HepG2 (cell line): ENCODE measurements at regions not wholly inside any gene's neighbourhood (a gene's known extent, or its start where the extent isn't known, plus 50 kb on each side); places are given as distances from the start of the nearest gene placed in this dataset.

Source experiments
- ASH2L ChIP-seq: fragments of 300-600, 200-600 bp; sonication (generic); IDR thresholded peaks from 2 replicates; pipeline ENCODE4 v1.7.0; 2017; ENCODE audit warnings: low read depth, mild to moderate bottlenecking, moderate library complexity, mixed read lengths, low read length; ENCODE audit not compliant: insufficient read length
- ATM ChIP-seq: fragments of 450-650 bp; IDR thresholded peaks from 2 replicates; pipeline ENCODE4 v1.7.1; 2017; ENCODE audit warnings: mild to moderate bottlenecking, borderline replicate concordance
- EZH2 ChIP-seq: conservative IDR thresholded peaks from 2 replicates; pipeline ENCODE4 v1.6.1; 2012; ENCODE audit warnings: mild to moderate bottlenecking, low read depth, low read length, moderate library complexity
- GPN1 ChIP-seq: sonication (generic); formaldehyde crosslinking; IDR thresholded peaks from 2 replicates; pipeline ENCODE4 v1.5.1; 2020; ENCODE audit warnings: missing genetic modification reagents, borderline replicate concordance
- HNRNPK ChIP-seq: fragments of 200-400 bp; formaldehyde crosslinking; IDR thresholded peaks from 2 replicates; pipeline ENCODE4 v1.6.1; 2018; ENCODE audit warnings: low read length, low read depth, moderate library complexity, mild to moderate bottlenecking; ENCODE audit not compliant: poor library complexity, severe bottlenecking
- IKZF4 ChIP-seq: sonication (generic); formaldehyde crosslinking; IDR thresholded peaks from 2 replicates; pipeline ENCODE4 v1.5.1; 2020; ENCODE audit warnings: borderline replicate concordance, mild to moderate bottlenecking, low read depth, missing genetic modification reagents; ENCODE audit errors: not compliant biosample characterization
- JUNB ChIP-seq: sonication (generic); formaldehyde crosslinking; IDR thresholded peaks from 2 replicates; pipeline ENCODE4 v1.8.0; 2022; ENCODE audit warnings: missing genetic modification reagents, mild to moderate bottlenecking, borderline replicate concordance
- KMT2B ChIP-seq: IDR thresholded peaks from 2 replicates; pipeline ENCODE4 v1.6.1; 2016; ENCODE audit warnings: missing genetic modification reagents, missing compliant biosample characterization
- RCOR2 ChIP-seq: IDR thresholded peaks from 2 replicates; pipeline ENCODE4 v1.6.1; 2016; ENCODE audit warnings: missing biosample characterization, missing genetic modification reagents
- SKIL ChIP-seq: sonication (generic); formaldehyde crosslinking; IDR thresholded peaks from 2 replicates; pipeline ENCODE4 v1.8.0; 2022; ENCODE audit warnings: missing genetic modification reagents, mild to moderate bottlenecking, moderate library complexity, borderline replicate concordance
- THYN1 ChIP-seq: sonication (generic); formaldehyde crosslinking; IDR thresholded peaks from 2 replicates; pipeline ENCODE4 v1.8.1; 2023; ENCODE audit warnings: low read depth, mild to moderate bottlenecking, moderate library complexity, missing genetic modification reagents, borderline replicate concordance
- ZBTB7A ChIP-seq: sonication (generic); formaldehyde crosslinking; IDR thresholded peaks from 2 replicates; pipeline ENCODE4 v1.8.0; 2022; ENCODE audit warnings: mild to moderate bottlenecking, missing genetic modification reagents
- ZMYM3 ChIP-seq: sonication (generic); formaldehyde crosslinking; IDR thresholded peaks from 2 replicates; pipeline ENCODE4 v1.5.1; 2020; ENCODE audit warnings: mild to moderate bottlenecking, missing genetic modification reagents
- ZNF737 ChIP-seq: sonication (generic); formaldehyde crosslinking; IDR thresholded peaks from 2 replicates; pipeline ENCODE4 v1.5.0; 2020; ENCODE audit warnings: missing genetic modification reagents, mild to moderate bottlenecking, borderline replicate concordance
- ZNF780A ChIP-seq: sonication (generic); formaldehyde crosslinking; IDR thresholded peaks from 2 replicates; pipeline ENCODE4 v1.8.0; 2022; ENCODE audit warnings: mild to moderate bottlenecking, missing genetic modification reagents, moderate library complexity
- TF ChIP-seq, protein P1 (sequence below): sonication (generic); formaldehyde crosslinking; IDR thresholded peaks from 2 replicates; pipeline ENCODE4 v1.4.0; 2020; ENCODE audit warnings: mild to moderate bottlenecking, missing genetic modification reagents
- TF ChIP-seq, protein P2 (sequence below): sonication (generic); formaldehyde crosslinking; IDR thresholded peaks from one replicate; pipeline ENCODE4 v1.5.1; 2020; ENCODE audit warnings: mild to moderate bottlenecking, missing genetic modification reagents; ENCODE audit errors: not compliant biosample characterization

DNA sequence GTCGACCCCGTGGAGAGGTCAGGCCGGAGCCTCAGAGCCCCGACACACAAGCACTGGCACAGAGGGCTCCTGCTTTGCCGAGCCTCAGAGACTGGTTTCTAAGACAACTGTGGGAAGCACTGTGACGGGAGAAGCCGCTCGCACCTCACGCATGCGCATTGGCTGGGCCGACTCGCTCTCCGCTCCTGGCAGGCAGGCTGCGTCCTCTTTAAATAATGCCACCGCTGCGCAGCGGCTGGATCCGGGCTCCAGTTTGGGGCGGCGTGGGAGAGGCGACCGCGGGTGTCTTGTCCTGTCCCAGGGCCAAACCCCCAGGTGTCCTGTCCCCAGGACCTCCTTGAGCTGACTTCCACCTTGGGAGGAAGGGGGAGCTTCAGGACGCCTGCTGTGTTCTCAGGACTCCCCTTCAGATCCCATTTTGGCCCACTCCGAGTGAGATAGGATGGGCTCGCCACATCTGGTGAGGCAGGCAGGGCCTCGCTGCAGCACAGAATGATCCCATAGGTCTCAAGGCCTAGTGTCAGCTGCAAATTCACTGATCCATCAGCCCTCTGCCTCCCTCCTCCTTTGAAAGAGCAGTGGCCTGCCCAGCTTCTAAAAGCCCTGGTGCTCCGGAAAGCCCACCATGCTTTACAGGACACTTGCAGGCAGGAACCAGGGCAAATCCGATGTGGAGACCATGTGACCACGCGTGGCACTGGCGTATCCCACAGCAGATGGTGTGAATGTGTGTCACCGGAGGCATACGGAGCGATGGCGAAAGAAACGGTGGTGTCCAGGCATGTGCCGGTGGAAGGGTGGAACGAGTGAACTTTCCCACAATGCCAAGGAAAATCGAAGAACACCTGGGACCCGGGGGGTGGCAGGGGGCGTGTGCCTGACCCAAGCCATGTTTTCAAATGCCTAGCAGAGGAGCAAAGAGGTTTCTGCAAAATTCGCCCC, 169.3 kb upstream of the ZNF337 start (continued):
- TF ChIP-seq, protein P1, sequence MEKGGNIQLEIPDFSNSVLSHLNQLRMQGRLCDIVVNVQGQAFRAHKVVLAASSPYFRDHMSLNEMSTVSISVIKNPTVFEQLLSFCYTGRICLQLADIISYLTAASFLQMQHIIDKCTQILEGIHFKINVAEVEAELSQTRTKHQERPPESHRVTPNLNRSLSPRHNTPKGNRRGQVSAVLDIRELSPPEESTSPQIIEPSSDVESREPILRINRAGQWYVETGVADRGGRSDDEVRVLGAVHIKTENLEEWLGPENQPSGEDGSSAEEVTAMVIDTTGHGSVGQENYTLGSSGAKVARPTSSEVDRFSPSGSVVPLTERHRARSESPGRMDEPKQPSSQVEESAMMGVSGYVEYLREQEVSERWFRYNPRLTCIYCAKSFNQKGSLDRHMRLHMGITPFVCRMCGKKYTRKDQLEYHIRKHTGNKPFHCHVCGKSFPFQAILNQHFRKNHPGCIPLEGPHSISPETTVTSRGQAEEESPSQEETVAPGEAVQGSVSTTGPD, result no peak
- TF ChIP-seq ZBTB7A (no peak), ASH2L (no peak), ATM (no peak), THYN1 (CRISPR knock-in tag) (no peak), KMT2B (CRISPR knock-in tag) (no peak), ZNF737 (CRISPR knock-in tag) (0 out of 2 replicates have a peak, but pooled peaks have one; percentile 21), GPN1 (CRISPR knock-in tag) (no peak), JUNB (CRISPR knock-in tag) (no peak), ZMYM3 (CRISPR knock-in tag) (no peak), RCOR2 (CRISPR knock-in tag) (no peak), SKIL (CRISPR knock-in tag) (no peak), HNRNPK (no peak), ZNF780A (CRISPR knock-in tag) (no peak), IKZF4 (CRISPR knock-in tag) (no peak), EZH2 (no peak)
- TF ChIP-seq, protein P2, sequence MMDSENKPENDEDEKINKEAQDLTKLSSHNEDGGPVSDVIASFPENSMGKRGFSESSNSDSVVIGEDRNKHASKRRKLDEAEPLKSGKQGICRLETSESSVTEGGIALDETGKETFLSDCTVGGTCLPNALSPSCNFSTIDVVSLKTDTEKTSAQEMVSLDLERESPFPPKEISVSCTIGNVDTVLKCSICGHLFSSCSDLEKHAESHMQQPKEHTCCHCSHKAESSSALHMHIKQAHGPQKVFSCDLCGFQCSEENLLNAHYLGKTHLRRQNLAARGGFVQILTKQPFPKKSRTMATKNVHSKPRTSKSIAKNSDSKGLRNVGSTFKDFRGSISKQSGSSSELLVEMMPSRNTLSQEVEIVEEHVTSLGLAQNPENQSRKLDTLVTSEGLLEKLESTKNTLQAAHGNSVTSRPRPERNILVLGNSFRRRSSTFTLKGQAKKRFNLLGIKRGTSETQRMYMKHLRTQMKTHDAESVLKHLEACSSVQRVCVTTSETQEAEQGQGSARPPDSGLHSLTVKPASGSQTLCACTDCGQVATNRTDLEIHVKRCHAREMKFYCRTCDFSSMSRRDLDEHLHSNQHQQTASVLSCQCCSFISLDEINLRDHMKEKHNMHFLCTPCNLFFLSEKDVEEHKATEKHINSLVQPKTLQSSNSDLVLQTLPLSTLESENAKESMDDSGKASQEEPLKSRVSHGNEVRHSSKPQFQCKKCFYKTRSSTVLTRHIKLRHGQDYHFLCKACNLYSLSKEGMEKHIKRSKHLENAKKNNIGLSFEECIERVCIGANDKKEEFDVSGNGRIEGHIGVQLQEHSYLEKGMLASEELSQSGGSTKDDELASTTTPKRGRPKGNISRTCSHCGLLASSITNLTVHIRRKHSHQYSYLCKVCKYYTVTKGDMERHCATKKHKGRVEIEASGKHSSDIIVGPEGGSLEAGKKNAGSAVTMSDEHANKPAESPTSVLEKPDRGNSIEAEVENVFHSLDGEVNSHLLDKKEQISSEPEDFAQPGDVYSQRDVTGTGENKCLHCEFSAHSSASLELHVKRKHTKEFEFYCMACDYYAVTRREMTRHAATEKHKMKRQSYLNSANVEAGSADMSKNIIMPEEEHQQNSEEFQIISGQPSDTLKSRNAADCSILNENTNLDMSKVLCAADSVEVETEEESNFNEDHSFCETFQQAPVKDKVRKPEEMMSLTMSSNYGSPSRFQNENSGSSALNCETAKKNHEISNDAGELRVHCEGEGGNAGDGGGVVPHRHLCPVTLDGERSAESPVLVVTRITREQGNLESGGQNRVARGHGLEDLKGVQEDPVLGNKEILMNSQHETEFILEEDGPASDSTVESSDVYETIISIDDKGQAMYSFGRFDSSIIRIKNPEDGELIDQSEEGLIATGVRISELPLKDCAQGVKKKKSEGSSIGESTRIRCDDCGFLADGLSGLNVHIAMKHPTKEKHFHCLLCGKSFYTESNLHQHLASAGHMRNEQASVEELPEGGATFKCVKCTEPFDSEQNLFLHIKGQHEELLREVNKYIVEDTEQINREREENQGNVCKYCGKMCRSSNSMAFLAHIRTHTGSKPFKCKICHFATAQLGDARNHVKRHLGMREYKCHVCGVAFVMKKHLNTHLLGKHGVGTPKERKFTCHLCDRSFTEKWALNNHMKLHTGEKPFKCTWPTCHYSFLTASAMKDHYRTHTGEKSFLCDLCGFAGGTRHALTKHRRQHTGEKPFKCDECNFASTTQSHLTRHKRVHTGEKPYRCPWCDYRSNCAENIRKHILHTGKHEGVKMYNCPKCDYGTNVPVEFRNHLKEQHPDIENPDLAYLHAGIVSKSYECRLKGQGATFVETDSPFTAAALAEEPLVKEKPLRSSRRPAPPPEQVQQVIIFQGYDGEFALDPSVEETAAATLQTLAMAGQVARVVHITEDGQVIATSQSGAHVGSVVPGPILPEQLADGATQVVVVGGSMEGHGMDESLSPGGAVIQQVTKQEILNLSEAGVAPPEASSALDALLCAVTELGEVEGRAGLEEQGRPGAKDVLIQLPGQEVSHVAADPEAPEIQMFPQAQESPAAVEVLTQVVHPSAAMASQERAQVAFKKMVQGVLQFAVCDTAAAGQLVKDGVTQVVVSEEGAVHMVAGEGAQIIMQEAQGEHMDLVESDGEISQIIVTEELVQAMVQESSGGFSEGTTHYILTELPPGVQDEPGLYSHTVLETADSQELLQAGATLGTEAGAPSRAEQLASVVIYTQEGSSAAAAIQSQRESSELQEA (CRISPR knock-in tag), result no peak
